Activated CD4-positive, alpha-beta T cell treated with anti-CD3 and anti-CD28 coated beads, Interleukin-2, amount 10 ng/mL, durations not matched to agents 7 days and 5 days (primary cell): ENCODE measurements at regions not wholly inside any gene's neighbourhood (a gene's known extent, or its start where the extent isn't known, plus 50 kb on each side); places are given as distances from the start of the nearest gene placed in this dataset.
"Not testable (repeated sequence)": the region's sequence is repeated elsewhere in the genome, so short reads cannot be mapped to it uniquely, and the experiment has no call there.

Experiments
- CTCF ChIA-PET: fragments of 350-600 bp; sonication (Branson Sonifier 250); formaldehyde crosslinking; loops from one replicate; lab custom pipeline; 2021; ENCODE audit warnings: antibody characterized with exemption; lab: Charles Lee
- POLR2A ChIA-PET: fragments of 350-600 bp; sonication (Branson Sonifier 250); formaldehyde crosslinking; loops from one replicate; lab custom pipeline; 2021; ENCODE audit warnings: antibody characterized with exemption; lab: Charles Lee
- DNase-seq: peaks from one replicate; pipeline ENCODE4 v3.0.0-alpha.2; 2020
- H3K27ac Mint-ChIP-seq: one replicate; pipeline ENCODE4 v1.8.0; 2021; ENCODE audit warnings: mild to moderate bottlenecking, moderate library complexity, mixed read lengths
- H3K27me3 Mint-ChIP-seq: one replicate; pipeline ENCODE4 v1.8.0; 2021; ENCODE audit warnings: mixed read lengths
- H3K36me3 Mint-ChIP-seq: one replicate; pipeline ENCODE4 v1.8.0; 2021; ENCODE audit warnings: low read depth, mixed read lengths
- H3K4me1 Mint-ChIP-seq: one replicate; pipeline ENCODE4 v1.8.0; 2021; ENCODE audit warnings: mixed read lengths
- H3K4me3 Mint-ChIP-seq: one replicate; pipeline ENCODE4 v1.8.0; 2021; ENCODE audit warnings: mild to moderate bottlenecking, moderate library complexity, mixed read lengths
- H3K9me3 Mint-ChIP-seq: one replicate; pipeline ENCODE4 v1.8.0; 2021; ENCODE audit warnings: mixed read lengths

DNA sequence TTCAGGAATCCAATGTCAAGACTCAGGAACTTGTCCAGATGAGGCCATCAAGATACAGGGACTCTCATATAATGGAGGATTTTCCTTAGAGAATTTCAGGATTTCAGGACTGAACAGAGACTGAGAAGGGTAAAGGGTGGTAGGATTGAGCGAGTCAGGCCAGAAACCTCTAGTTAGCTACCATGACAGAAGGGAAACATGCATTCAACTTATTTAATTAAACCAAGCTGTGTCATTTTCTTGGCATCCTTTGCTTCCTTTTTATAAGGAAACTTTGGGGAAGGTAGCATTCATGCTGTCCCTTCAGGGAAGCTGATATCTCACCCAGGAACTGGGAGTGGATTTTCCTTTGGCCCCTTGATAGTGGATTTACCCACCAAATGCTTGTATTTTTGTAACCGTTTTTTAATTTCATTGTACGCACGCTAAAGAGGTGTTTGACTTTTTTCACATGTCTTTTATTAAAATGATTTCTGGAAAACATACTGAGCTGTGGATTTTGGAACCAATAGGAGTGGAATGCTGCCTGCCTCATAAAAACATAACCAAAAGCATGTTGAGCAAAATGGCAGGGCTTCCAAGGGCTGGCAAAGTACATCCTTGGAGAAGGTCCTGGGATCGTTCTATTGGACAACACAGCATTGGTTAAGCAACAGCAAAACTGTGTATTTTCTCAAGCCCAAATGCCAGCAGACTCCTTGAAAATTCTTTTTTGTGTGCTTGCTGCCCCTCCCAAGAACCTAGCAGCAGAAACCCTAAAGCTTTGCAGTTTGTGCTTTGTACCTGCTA is 104.5 kb downstream of the CXCL12 start:
- DNase-seq = no peak
- Mint-ChIP-seq H3K9me3 (peaks cover 3% of the 10 kb centered on the region), H3K36me3 (no peaks in the 10 kb centered on the region), H3K27ac (no peak overlapping the region), H3K4me1 (no peaks in the 10 kb centered on the region), H3K27me3 (no peaks in the 10 kb centered on the region), H3K4me3 (no peak overlapping the region)
- ChIA-PET CTCF (no interaction called here), POLR2A (no interaction called here)

GRCh38 chr10:44279426-44280126 is 105.3 kb downstream of the CXCL12 start:
- Mint-ChIP-seq H3K36me3 (no peaks in the 10 kb centered on the region), H3K4me1 (no peaks in the 10 kb centered on the region), H3K27me3 (no peaks in the 10 kb centered on the region), H3K27ac (no peak overlapping the region), H3K9me3 (peaks cover 3% of the 10 kb centered on the region), H3K4me3 (no peak overlapping the region)
- DNase-seq = no peak
- CTCF ChIA-PET = no interaction called here
- POLR2A ChIA-PET = no interaction called here

GRCh38 chr10:44278837-44279324 is 106.0 kb downstream of the CXCL12 start:
- peaks cover 3% of the 10 kb centered on the region for H3K9me3 Mint-ChIP-seq
- no peak for DNase-seq
- no peak overlapping the region for H3K4me3 Mint-ChIP-seq
- no peak overlapping the region for H3K27ac Mint-ChIP-seq
- ChIA-PET POLR2A (no interaction called here), CTCF (no interaction called here)
- H3K27me3 Mint-ChIP-seq = no peaks in the 10 kb centered on the region
- no peaks in the 10 kb centered on the region for H3K36me3 Mint-ChIP-seq
- H3K4me1 Mint-ChIP-seq = no peaks in the 10 kb centered on the region

GRCh38 chr10:44268435-44268948 is 116.4 kb downstream of the CXCL12 start:
- H3K27ac Mint-ChIP-seq, CTCF ChIA-PET, H3K36me3 Mint-ChIP-seq, H3K4me1 Mint-ChIP-seq, H3K4me3 Mint-ChIP-seq, POLR2A ChIA-PET, DNase-seq, H3K27me3 Mint-ChIP-seq: not testable (repeated sequence)
- H3K9me3 Mint-ChIP-seq = peaks cover 10% of the 10 kb centered on the region

DNA sequence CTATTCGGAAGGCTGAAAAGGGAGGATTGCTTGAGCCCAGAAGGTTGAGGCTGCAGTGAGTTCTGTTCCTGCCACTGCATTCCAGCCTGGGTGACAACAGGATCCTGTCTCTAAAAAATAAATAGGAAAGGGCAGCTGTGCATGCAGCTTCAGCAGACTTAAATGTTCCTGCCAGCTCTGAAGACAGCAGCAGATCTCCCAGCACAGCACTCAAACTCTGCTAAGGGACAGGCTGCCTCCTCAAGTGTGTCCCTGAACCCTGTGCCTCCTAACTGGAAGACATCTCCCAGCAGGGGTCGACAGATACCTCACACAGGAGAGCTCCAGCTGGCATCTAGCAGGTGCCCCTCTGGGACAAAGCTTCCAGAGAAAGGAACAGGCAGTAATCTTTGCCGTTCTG is 117.9 kb downstream of the CXCL12 start:
- CTCF ChIA-PET = no interaction called here
- H3K4me1 Mint-ChIP-seq = no peaks in the 10 kb centered on the region
- DNase-seq = no peak
- H3K36me3 Mint-ChIP-seq = no peaks in the 10 kb centered on the region
- H3K27ac Mint-ChIP-seq = no peak overlapping the region
- POLR2A ChIA-PET = no interaction called here
- no peak overlapping the region for H3K4me3 Mint-ChIP-seq
- H3K9me3 Mint-ChIP-seq = peaks cover 10% of the 10 kb centered on the region
- H3K27me3 Mint-ChIP-seq = no peaks in the 10 kb centered on the region

DNA sequence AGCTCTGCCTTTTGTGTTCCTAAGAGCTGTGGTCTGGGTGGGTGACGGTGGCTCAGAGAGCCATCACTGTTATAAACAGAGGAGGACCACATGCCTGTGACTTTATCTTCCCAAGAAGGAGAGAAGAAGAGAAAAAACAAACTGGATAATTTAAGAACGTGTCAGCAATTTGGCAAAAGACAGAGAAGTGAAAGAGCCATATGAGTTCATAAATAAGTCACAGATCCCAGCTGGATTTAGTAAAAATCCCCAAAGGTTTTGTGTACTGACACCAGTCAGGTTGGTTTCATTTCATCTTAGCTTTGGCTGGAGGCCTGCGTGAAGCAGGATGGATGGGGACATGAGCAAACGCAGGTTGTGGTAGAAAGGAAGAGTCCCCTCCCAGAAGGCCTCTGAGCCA is 120.7 kb downstream of the CXCL12 start:
- peaks cover 10% of the 10 kb centered on the region for H3K9me3 Mint-ChIP-seq
- H3K27me3 Mint-ChIP-seq = no peaks in the 10 kb centered on the region
- ChIA-PET CTCF (no interaction called here), POLR2A (no interaction called here)
- no peak overlapping the region for H3K27ac Mint-ChIP-seq
- no peak for DNase-seq
- no peak overlapping the region for H3K4me3 Mint-ChIP-seq
- no peaks in the 10 kb centered on the region for H3K4me1 Mint-ChIP-seq
- no peaks in the 10 kb centered on the region for H3K36me3 Mint-ChIP-seq

DNA sequence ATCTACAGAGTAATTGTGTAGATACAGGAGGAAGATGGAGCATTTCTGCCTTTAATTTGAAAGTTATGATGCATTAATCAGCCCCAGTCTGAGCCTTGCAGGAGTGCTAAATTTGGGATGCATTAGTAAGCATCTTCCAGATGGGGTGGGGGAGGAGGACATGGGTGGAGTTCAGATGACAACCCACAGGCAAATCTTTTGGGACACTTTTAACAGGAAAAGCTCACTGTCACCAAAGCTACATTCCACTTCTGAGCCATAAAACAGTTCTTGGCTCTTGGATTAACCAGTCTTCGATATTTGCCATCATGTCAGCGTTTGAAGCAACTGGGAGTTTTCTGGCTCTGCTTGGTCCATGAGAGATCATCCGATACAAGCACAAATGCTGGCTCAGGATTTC is 121.1 kb downstream of the CXCL12 start:
- no peaks in the 10 kb centered on the region for H3K36me3 Mint-ChIP-seq
- H3K9me3 Mint-ChIP-seq = peaks cover 10% of the 10 kb centered on the region
- CTCF ChIA-PET = no interaction called here
- H3K4me1 Mint-ChIP-seq = no peaks in the 10 kb centered on the region
- POLR2A ChIA-PET = no interaction called here
- no peaks in the 10 kb centered on the region for H3K27me3 Mint-ChIP-seq
- DNase-seq = no peak
- no peak overlapping the region for H3K27ac Mint-ChIP-seq
- no peak overlapping the region for H3K4me3 Mint-ChIP-seq

DNA sequence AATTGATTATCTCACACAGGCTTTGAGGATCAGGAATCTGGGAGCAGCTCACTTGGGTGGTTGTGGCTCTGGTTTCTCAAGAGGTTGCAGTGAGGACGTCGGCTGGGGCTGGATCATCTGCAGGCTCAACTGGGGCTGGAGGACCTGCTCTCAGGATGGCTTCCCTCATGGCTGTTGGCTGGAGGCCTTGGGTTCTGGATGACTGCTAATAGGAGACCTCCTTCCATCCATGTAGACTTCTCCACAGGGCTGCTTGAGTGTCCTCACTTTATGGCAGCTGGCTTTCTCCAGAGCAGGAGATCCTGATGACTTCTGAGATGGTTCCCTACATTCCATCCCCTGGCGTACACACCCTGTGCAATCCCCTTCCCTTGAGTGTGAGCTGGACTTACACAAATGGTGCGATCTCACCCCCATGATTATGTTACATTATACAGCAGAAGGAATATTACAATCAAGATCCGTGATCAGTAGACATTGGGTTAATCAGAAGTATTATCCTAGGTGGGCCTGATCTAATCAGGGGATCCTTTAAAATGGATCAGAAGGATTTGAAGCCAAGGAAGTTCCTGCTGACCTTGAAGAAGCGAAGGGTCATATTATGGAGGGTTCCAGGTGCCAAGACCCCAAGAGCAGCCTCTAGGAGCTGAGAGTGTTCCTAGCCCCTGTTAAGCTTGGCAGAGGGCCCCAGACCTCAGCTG is 122.2 kb downstream of the CXCL12 start:
- Mint-ChIP-seq H3K4me3 (no peak overlapping the region), H3K9me3 (peaks cover 5% of the 10 kb centered on the region), H3K36me3 (no peaks in the 10 kb centered on the region), H3K4me1 (no peaks in the 10 kb centered on the region), H3K27ac (no peak overlapping the region), H3K27me3 (no peaks in the 10 kb centered on the region)
- CTCF ChIA-PET = no interaction called here
- POLR2A ChIA-PET = no interaction called here
- no peak for DNase-seq

DNA sequence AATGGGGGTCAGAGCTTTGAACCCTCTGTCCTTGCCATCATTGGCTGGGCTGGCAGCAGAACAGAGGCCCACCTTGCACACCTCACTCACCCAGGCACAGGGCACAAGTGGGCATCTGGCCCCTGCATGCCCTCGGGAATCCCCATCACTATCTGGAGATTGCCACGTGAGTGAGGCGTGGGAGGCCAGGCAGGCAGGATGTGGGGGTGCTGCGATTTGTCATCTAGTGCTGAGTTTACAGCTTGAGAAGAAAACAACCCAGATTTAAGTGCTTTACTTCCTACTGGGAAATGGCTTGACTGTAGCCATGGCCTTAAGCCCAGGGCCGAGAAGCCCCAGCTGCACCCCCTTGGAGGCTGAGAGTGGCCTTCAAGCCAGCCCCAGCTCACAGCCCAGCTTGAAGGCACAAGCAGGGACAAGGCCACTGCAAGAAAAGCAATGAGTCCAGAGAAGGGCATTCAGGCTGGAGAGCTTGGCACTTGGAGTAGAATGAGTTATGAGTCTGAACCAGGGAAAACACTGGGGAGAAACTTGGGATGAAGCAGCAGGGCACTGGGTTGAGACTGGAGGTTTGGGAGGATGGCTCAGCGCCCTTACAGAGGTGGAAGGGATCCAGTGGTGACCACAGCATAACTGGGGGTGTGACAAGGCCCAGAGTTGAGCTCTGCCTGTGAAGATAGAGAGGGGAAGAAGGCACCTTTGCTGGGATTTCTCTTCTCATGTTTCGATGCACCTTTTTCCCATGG is 123.0 kb downstream of the CXCL12 start:
- H3K4me1 Mint-ChIP-seq = no peaks in the 10 kb centered on the region
- no peaks in the 10 kb centered on the region for H3K27me3 Mint-ChIP-seq
- H3K36me3 Mint-ChIP-seq = no peaks in the 10 kb centered on the region
- no peaks in the 10 kb centered on the region for H3K9me3 Mint-ChIP-seq
- ChIA-PET CTCF (no interaction called here), POLR2A (no interaction called here)
- H3K4me3 Mint-ChIP-seq = no peak overlapping the region
- no peak overlapping the region for H3K27ac Mint-ChIP-seq
- DNase-seq = no peak

DNA sequence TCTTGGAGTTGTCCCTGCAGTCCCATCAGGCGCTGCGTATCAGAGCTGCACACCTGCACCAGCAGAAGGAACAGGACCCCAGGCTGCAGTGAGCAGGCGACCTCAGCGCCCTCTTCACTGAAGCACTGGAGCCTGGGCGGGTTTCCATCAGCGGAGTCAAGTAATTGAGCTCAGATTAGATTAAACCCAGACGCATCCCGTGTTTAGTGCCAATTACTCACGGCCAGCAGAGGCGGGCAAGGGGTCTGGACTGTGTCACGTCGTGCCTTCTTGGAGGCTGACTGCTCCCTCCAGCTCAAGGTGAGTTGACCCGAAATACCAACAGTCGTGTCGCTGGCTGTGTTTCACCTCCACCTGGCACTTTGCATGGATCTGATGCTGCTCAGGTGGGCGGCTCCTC is 123.6 kb downstream of the CXCL12 start:
- Mint-ChIP-seq H3K27me3 (no peaks in the 10 kb centered on the region), H3K4me3 (no peak overlapping the region), H3K27ac (no peak overlapping the region), H3K9me3 (no peaks in the 10 kb centered on the region), H3K4me1 (no peaks in the 10 kb centered on the region), H3K36me3 (no peaks in the 10 kb centered on the region)
- ChIA-PET POLR2A (no interaction called here), CTCF (no interaction called here)
- no peak for DNase-seq

DNA sequence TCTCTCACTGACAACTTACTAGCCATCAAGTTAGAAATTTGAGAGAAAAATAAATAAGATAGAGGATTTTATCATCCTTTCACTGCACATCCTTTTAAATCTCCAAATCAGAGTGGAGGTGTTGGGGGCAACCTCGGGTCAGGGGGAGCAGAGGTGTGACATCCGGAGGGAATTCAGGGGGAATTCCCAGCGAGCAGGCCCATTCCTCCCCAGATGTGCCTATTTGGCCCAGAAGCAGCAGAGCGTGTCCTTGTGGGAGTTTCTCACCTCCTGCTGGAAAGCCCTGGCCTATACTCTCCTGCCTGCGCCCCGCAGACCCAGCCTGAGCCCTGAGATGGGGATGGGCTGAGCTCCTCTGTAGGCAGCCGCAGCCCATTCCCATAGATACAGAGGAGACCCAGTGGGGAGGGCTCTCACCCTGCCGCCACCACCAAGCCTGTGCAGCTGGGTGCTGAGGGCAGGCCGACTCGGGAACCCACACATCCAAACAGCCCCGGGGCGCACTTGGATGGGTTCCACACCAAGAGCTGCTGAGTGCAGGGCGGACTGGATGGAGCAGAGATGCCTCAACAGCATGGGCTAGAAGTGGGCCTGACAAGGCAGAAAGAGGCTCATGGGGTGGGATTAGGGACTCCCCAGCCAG is 124.5 kb downstream of the CXCL12 start:
- Mint-ChIP-seq H3K27ac (no peak overlapping the region), H3K36me3 (no peaks in the 10 kb centered on the region)
- no peak for DNase-seq

DNA sequence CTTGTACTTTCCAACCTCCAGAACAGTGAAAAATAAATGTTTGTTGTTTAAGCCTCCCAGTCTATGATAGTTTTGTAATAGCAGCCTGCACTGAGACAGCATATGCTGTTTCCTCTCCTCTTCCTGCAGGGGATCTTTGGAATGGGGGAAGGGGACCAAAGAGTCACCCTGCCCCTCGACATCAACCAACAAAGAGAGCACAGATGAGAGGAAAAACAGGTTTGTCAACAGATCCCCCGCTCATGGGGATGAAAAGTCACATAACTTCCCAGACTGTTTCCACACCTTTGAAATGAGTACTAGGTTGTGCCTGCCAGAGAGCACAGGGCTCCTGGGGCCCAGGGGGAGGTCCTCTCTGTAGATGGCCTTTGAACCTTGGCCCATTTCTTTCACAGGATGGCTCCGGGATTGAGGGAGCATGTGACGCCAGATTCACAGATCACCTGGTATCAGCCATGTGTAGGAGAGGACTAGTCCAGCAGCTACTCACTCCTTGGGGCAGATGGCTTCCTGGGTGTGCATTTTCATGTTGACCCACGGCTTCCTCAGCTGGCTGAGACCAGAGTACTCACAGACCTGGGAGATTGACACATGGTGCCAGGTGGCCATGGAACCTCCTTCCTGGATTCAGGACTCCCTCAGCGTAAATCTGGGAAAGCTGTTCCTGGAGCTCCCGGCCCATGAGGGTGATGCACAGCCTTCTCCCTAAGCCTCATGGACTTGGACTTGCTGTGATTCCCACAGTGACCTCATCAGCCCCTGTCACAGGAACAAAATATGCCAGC is 125.6 kb downstream of the CXCL12 start:
- Mint-ChIP-seq H3K27me3 (no peaks in the 10 kb centered on the region), H3K27ac (no peak overlapping the region), H3K4me3 (no peak overlapping the region), H3K36me3 (no peaks in the 10 kb centered on the region), H3K4me1 (no peaks in the 10 kb centered on the region), H3K9me3 (no peaks in the 10 kb centered on the region)
- POLR2A ChIA-PET = no interaction called here
- no peak for DNase-seq
- CTCF ChIA-PET = no interaction called here

More for the DNA sequence above, 124.5 kb downstream of the CXCL12 start:
- POLR2A ChIA-PET = no interaction called here
- Mint-ChIP-seq H3K27me3 (no peaks in the 10 kb centered on the region), H3K4me3 (no peak overlapping the region), H3K4me1 (no peaks in the 10 kb centered on the region), H3K9me3 (no peaks in the 10 kb centered on the region)
- CTCF ChIA-PET = no interaction called here
